Ovary (tissue), 7 donors: ENCODE measurements at regions not wholly inside any gene's neighbourhood (a gene's known extent, or its start where the extent isn't known, plus 50 kb on each side); places are given as distances from the start of the nearest gene placed in this dataset.
A peak's percentile ranks its signal among the peaks of the same experiment; 100 is the strongest.

Experiments
- DNase-seq, 5 donors: peaks; one replicate each; pipeline ENCODE4 v3.0.0-alpha.2; 2019 to 2020
- H3K27ac ChIP-seq, 2 donors: fragments of 200-600 bp; one replicate each; pipeline versions ENCODE4 v1.5.1 to v1.8.0; 2019 to 2022
- H3K27me3 ChIP-seq: fragments of 200-600 bp; one replicate; pipeline ENCODE4 v1.8.0; 2022
- H3K36me3 ChIP-seq: fragments of 200-600 bp; sonication (generic); one replicate; pipeline ENCODE4 v1.5.1; 2019
- H3K4me1 ChIP-seq: one replicate; pipeline ENCODE4 v1.8.1; 2013; ENCODE audit warnings: mild to moderate bottlenecking, moderate library complexity; ENCODE audit not compliant: insufficient read depth
- H3K4me3 ChIP-seq: fragments of 200-600 bp; sonication (generic); one replicate; pipeline ENCODE4 v1.5.1; 2017
- H3K9me3 ChIP-seq, 2 donors: fragments of 200-600 bp in 1 of 2; sonication (generic) in 1 of 2; one replicate each; pipeline versions ENCODE4 v1.5.1 to v1.8.1; 2013 to 2019; ENCODE audit warnings: mild to moderate bottlenecking in 1 of 2, moderate library complexity in 1 of 2
- EP300 ChIP-seq: sonication (generic); formaldehyde crosslinking; IDR thresholded peaks from one replicate; pipeline ENCODE4 v1.6.1; 2017; ENCODE audit warnings: antibody characterized with exemption
- POLR2A ChIP-seq: fragments of 450-650 bp; IDR thresholded peaks from one replicate; pipeline ENCODE4 v1.6.1; 2017; ENCODE audit warnings: antibody characterized with exemption, mild to moderate bottlenecking, moderate library complexity
- WGBS, 3 donors: extraction: QIAGEN DNeasy Blood & Tissue Kit in 1 of 3; methylation state at CpG; one replicate each; pipeline versions ENCODE4 v1.1.5 to v1.1.7; 2013 to 2017; 5-methylcytosine and 5-hydroxymethylcytosine counted together
- intact Hi-C, 4 donors: fragments of 100-400 bp; cut with DNase I; formaldehyde crosslinking; loops; one replicate each; pipeline versions ENCODE4 v1.11.0 to v1.15.1; 2022 to 2023
- TF ChIP-seq, protein P1 (sequence below), 3 donors: fragments of 450-650 bp in 2 of 3; fragments of 200-600 bp in 1 of 3; IDR thresholded peaks; one replicate each; pipeline versions ENCODE4 v1.5.1 to v1.8.0; 2016 to 2022; ENCODE audit warnings: antibody characterized with exemption in 3 of 3, mild to moderate bottlenecking in 1 of 3
- donor health status: DM: no; HTN: no; CAD: no; lungs with moderate emphysema.
- donor health status: DM: no; HTN: no; CAD: no.
- donor health status: Bipolar disorder and iron deficiency.
- donor health status: DM: no; HTN: no; CAD: no.
- donor health status: DM: yes; HTN: yes; CAD: no.

- TF ChIP-seq EP300 (no peak), POLR2A (no peak)
- TF ChIP-seq, protein P1, sequence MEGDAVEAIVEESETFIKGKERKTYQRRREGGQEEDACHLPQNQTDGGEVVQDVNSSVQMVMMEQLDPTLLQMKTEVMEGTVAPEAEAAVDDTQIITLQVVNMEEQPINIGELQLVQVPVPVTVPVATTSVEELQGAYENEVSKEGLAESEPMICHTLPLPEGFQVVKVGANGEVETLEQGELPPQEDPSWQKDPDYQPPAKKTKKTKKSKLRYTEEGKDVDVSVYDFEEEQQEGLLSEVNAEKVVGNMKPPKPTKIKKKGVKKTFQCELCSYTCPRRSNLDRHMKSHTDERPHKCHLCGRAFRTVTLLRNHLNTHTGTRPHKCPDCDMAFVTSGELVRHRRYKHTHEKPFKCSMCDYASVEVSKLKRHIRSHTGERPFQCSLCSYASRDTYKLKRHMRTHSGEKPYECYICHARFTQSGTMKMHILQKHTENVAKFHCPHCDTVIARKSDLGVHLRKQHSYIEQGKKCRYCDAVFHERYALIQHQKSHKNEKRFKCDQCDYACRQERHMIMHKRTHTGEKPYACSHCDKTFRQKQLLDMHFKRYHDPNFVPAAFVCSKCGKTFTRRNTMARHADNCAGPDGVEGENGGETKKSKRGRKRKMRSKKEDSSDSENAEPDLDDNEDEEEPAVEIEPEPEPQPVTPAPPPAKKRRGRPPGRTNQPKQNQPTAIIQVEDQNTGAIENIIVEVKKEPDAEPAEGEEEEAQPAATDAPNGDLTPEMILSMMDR (IDR thresholded peaks at IDR 0.05): no peak
- Histone ChIP-seq H3K4me3 (no peak overlapping the region), H3K27me3 (no peaks in the 10 kb centered on the region), H3K27ac (no peak overlapping the region), H3K9me3 (no peaks in the 10 kb centered on the region), H3K4me1 (no peaks in the 10 kb centered on the region), H3K36me3 (no peaks in the 10 kb centered on the region)
- intact Hi-C loops: no loop called here
- 75 to 83% (median 77%) methylated on average over 3 of the region's 3 CpGs for WGBS, 3 donors
- DNase-seq: peak in 1 of 5 donors; percentile 25
Observed at GRCh38 chr2:138121666-138122661, 157.7 kb downstream of the HNMT start.

DNA sequence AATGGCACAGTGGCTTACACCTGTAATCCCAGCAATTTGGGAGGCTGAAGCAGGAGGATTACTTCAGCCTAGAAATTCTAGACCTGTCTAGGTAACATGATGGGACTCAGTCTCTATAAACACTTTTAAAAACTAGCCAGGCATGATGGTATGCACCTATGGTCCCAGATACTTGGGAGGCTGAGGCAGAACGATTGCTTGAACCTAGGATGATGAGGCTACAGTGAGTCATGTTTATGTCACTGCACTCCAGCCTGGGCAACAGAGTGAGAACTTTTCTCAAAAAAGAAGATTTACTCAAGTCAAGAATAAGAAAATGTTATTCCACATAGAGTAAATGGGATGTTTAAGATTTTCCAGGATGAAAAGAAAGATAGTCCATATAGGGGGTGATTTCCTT is 158.6 kb downstream of the HNMT start:
- WGBS, 3 donors: 69 to 81% (median 79%) methylated on average over 1 of the region's 1 CpG
- H3K36me3 ChIP-seq: no peaks in the 10 kb centered on the region
- intact Hi-C loops: no loop called here
- no peak overlapping the region for H3K4me3 ChIP-seq
- DNase-seq: no peak
- no peak overlapping the region for H3K27ac ChIP-seq
- no peaks in the 10 kb centered on the region for H3K4me1 ChIP-seq
- TF ChIP-seq EP300 (no peak), POLR2A (no peak)
- TF ChIP-seq, protein P1 (IDR thresholded peaks at IDR 0.05): no peak
- no peaks in the 10 kb centered on the region for H3K27me3 ChIP-seq
- no peaks in the 10 kb centered on the region for H3K9me3 ChIP-seq

GRCh38 chr2:138123741-138124140 is 159.5 kb downstream of the HNMT start:
- H3K27me3 ChIP-seq: no peaks in the 10 kb centered on the region
- no peaks in the 10 kb centered on the region for H3K9me3 ChIP-seq
- TF ChIP-seq, protein P1 (IDR thresholded peaks at IDR 0.05): no peak
- TF ChIP-seq EP300 (no peak), POLR2A (no peak)
- no peak overlapping the region for H3K4me3 ChIP-seq
- no peaks in the 10 kb centered on the region for H3K4me1 ChIP-seq
- no peaks in the 10 kb centered on the region for H3K36me3 ChIP-seq
- no peak overlapping the region for H3K27ac ChIP-seq
- DNase-seq: no peak
- intact Hi-C loops: no loop called here

DNA sequence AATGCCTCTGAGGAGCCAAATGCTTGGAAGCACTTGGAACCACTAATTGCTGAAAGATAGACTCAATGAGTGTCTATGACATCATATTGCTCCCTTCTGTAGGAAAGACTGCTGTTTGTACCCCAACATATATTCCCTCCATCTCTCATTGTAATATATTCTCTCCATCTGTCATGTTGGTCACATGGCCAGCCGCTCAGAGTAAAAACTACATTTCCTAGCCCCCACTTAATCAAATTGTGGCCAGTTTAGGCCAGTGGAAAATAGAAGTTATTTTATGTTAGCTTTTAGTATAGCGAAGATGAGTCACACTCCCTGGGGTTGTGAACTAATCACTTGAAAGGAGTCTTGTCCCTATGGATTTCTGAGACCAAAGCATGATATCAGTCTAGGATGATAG is 160.2 kb downstream of the HNMT start:
- no peaks in the 10 kb centered on the region for H3K4me1 ChIP-seq
- H3K4me3 ChIP-seq: no peak overlapping the region
- DNase-seq: no peak
- H3K27me3 ChIP-seq: no peaks in the 10 kb centered on the region
- H3K36me3 ChIP-seq: no peaks in the 10 kb centered on the region
- H3K9me3 ChIP-seq: no peaks in the 10 kb centered on the region
- no peak for TF ChIP-seq EP300
- TF ChIP-seq, protein P1 (IDR thresholded peaks at IDR 0.05): no peak
- TF ChIP-seq POLR2A: no peak
- H3K27ac ChIP-seq: no peak overlapping the region
- intact Hi-C loops: no loop called here
- 93 to 98% (median 97%) methylated on average over 2 of the region's 2 CpGs for WGBS, 3 donors
